DND-41 (cell line): ENCODE measurements at regions not wholly inside any gene's neighbourhood (a gene's known extent, or its start where the extent isn't known, plus 50 kb on each side); places are given as distances from the start of the nearest gene placed in this dataset.

Experiments
- ATAC-seq: fragments of 200-7000 bp; cut with Tn5 transposase; 3 replicates; pipeline ENCODE4 v1.9.1; 2021; ENCODE audit warnings: low read depth; ENCODE audit not compliant: insufficient read depth
- DNase-seq: peaks from one replicate; pipeline ENCODE4 v3.0.0-alpha.2; 2020
- H2AFZ ChIP-seq: 2 replicates; pipeline ENCODE4 v1.6.0; 2012; ENCODE audit warnings: low read depth, low read length
- H3K27ac ChIP-seq: 2 replicates; pipeline ENCODE4 v1.5.1; 2012; ENCODE audit warnings: low read length, inconsistent platforms
- H3K27me3 ChIP-seq: fragments of 200-600 bp; sonication (generic); 2 replicates; pipeline ENCODE4 v1.6.0; 2012; ENCODE audit warnings: low read length, mild to moderate bottlenecking, inconsistent platforms; ENCODE audit not compliant: insufficient read depth, poor library complexity
- H3K36me3 ChIP-seq: 2 replicates; pipeline ENCODE4 v1.5.1; 2012; ENCODE audit warnings: low read length, inconsistent platforms; ENCODE audit not compliant: insufficient read depth
- H3K4me1 ChIP-seq: 2 replicates; pipeline ENCODE4 v1.5.1; 2012; ENCODE audit warnings: mild to moderate bottlenecking, low read length; ENCODE audit not compliant: insufficient read depth
- H3K4me2 ChIP-seq: 2 replicates; pipeline ENCODE4 v1.6.0; 2012; ENCODE audit warnings: mild to moderate bottlenecking, moderate library complexity, low read length, inconsistent platforms; ENCODE audit not compliant: insufficient read depth
- H3K4me3 ChIP-seq, 2 experiments: fragments of 200-600 bp in 1 of 2; shearing (Covaris generic) in 1 of 2; 2 replicates each; pipeline ENCODE4 v1.5.1; 2012 to 2016; ENCODE audit warnings: inconsistent platforms in 2 of 2, low read length in 2 of 2, mild to moderate bottlenecking in 2 of 2, low read depth in 1 of 2, moderate library complexity in 1 of 2
- H3K79me2 ChIP-seq: 2 replicates; pipeline ENCODE4 v1.6.0; 2012; ENCODE audit warnings: low read length, inconsistent platforms; ENCODE audit not compliant: insufficient read depth
- H3K9ac ChIP-seq: 2 replicates; pipeline ENCODE4 v1.6.0; 2012; ENCODE audit warnings: low read depth, mild to moderate bottlenecking, inconsistent platforms, low read length, moderate library complexity
- H3K9me3 ChIP-seq: 2 replicates; pipeline ENCODE4 v1.5.1; 2012; ENCODE audit warnings: low read length, moderate library complexity, mild to moderate bottlenecking, inconsistent platforms; ENCODE audit not compliant: insufficient read depth, severe bottlenecking
- H4K20me1 ChIP-seq: 2 replicates; pipeline ENCODE4 v1.6.0; 2012; ENCODE audit warnings: low read length; ENCODE audit not compliant: insufficient read depth
- CTCF ChIP-seq: IDR thresholded peaks from 2 replicates; pipeline ENCODE4 v1.5.1; 2012; ENCODE audit warnings: borderline replicate concordance, low read length, moderate library complexity, mild to moderate bottlenecking; ENCODE audit not compliant: poor library complexity, severe bottlenecking; ENCODE audit errors: extremely low read depth
- EZH2 ChIP-seq: IDR thresholded peaks from 3 replicates; pipeline ENCODE4 v1.6.1; 2012; ENCODE audit warnings: borderline replicate concordance, low read depth, mild to moderate bottlenecking, moderate library complexity, low read length, inconsistent platforms; ENCODE audit not compliant: severe bottlenecking

GRCh38 chr11:23536907-23537306, 676.6 kb upstream of the CCDC179 start:
- H3K27me3 ChIP-seq, result no peaks in the 10 kb centered on the region
- ATAC-seq (no peak), DNase-seq (no peak)
- peaks cover 2% of the 10 kb centered on the region for H3K9me3 ChIP-seq
- no peak overlapping the region for H3K4me2 ChIP-seq
- H3K9ac ChIP-seq, result no peak overlapping the region
- peaks cover 24% of the 10 kb centered on the region for H3K4me1 ChIP-seq
- H3K4me3 ChIP-seq, result no peak overlapping the region
- H2AFZ ChIP-seq, result no peak overlapping the region
- no peaks in the 10 kb centered on the region for H3K36me3 ChIP-seq
- H3K27ac ChIP-seq, result no peak overlapping the region
- TF ChIP-seq CTCF (no peak), EZH2 (no peak)
- H4K20me1 ChIP-seq, result no peaks in the 10 kb centered on the region
- H3K79me2 ChIP-seq, result no peaks in the 10 kb centered on the region

- Histone ChIP-seq H3K4me1 (peaks cover 33% of the 10 kb centered on the region), H3K27ac (peak overlapping the region; percentile 77), H3K36me3 (no peaks in the 10 kb centered on the region), H4K20me1 (no peaks in the 10 kb centered on the region), H3K27me3 (no peaks in the 10 kb centered on the region), H3K4me3 (0 out of 4 replicates have a peak overlapping the region, but pooled peaks of 1 of the 2 experiments have one; percentile 17), H3K9me3 (peaks cover 2% of the 10 kb centered on the region), H3K4me2 (peak overlapping the region; percentile 42; the same call in 1 of the 2 replicates), H2AFZ (peak overlapping the region; percentile 84), H3K79me2 (no peaks in the 10 kb centered on the region), H3K9ac (peak overlapping the region; percentile 47)
- ATAC-seq (no peak), DNase-seq (no peak)
- TF ChIP-seq CTCF (no peak), EZH2 (no peak)
These were observed 679.3 kb upstream of the CCDC179 start for GRCh38 chr11:23539556-23539955.

GRCh38 chr11:23540101-23540561, 679.9 kb upstream of the CCDC179 start:
- Histone ChIP-seq H3K27ac (peak overlapping the region; percentile 77), H3K4me3 (0 out of 4 replicates have a peak overlapping the region, but pooled peaks of 1 of the 2 experiments have one; percentile 17), H3K9me3 (peaks cover 2% of the 10 kb centered on the region), H3K4me2 (peak overlapping the region; percentile 42; the same call in 1 of the 2 replicates), H3K36me3 (no peaks in the 10 kb centered on the region), H2AFZ (peak overlapping the region; percentile 84), H3K79me2 (no peaks in the 10 kb centered on the region), H4K20me1 (no peaks in the 10 kb centered on the region), H3K4me1 (peaks cover 33% of the 10 kb centered on the region), H3K27me3 (no peaks in the 10 kb centered on the region), H3K9ac (peak overlapping the region; percentile 47)
- TF ChIP-seq EZH2 (no peak), CTCF (peak; percentile 82)
- DNase-seq (peak; percentile 43), ATAC-seq (peak; percentile 91)
